ENCODE measurements at regions not wholly inside any gene's neighbourhood (a gene's known extent, or its start where the extent isn't known, plus 50 kb on each side); places are given as distances from the start of the nearest gene placed in this dataset.

DNA sequence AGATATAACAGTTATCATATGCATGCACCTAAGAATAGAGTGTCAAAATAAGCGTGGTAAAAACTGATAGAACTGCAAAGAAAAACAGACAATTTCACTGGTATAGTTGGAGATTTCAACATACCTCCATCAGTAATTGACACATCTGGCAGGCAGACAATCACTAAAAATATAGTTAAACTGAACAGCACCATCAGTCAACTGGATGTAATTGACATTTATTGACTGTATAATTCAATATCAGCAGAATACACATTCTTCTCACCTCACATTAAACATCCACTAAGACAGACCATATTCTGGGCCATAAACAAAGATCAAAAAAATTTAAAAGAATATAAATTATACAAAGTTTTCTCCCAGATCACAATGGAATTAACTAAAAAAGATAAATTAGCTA lies 378.5 kb upstream of the RGPD4 start:
- TF ChIP-seq, protein P1, sequence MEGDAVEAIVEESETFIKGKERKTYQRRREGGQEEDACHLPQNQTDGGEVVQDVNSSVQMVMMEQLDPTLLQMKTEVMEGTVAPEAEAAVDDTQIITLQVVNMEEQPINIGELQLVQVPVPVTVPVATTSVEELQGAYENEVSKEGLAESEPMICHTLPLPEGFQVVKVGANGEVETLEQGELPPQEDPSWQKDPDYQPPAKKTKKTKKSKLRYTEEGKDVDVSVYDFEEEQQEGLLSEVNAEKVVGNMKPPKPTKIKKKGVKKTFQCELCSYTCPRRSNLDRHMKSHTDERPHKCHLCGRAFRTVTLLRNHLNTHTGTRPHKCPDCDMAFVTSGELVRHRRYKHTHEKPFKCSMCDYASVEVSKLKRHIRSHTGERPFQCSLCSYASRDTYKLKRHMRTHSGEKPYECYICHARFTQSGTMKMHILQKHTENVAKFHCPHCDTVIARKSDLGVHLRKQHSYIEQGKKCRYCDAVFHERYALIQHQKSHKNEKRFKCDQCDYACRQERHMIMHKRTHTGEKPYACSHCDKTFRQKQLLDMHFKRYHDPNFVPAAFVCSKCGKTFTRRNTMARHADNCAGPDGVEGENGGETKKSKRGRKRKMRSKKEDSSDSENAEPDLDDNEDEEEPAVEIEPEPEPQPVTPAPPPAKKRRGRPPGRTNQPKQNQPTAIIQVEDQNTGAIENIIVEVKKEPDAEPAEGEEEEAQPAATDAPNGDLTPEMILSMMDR (IDR thresholded peaks at IDR 0.05; ENCODE audit: poor library complexity): no peak
- TF ChIP-seq EZH2phosphoT487 (IDR thresholded peaks at IDR 0.05; ENCODE audit: low read depth, severe bottlenecking, unreplicated experiment): no peak

Data from hepatocyte (in vitro differentiated cells).